ENCODE measurements at regions not wholly inside any gene's neighbourhood (a gene's known extent, or its start where the extent isn't known, plus 50 kb on each side); places are given as distances from the start of the nearest gene placed in this dataset.
A peak's percentile ranks its signal among the peaks of the same experiment; 100 is the strongest.
"Not testable (repeated sequence)": the region's sequence is repeated elsewhere in the genome, so short reads cannot be mapped to it uniquely, and the experiment has no call there.

GRCh38 chr22:26806445-26807175, 149.2 kb downstream of the MIAT start:
- DNase-seq = no peak

- no peak for DNase-seq
These were observed 154.2 kb downstream of the MIAT start for GRCh38 chr22:26811647-26811992.

GRCh38 chr22:26812731-26813130, 155.3 kb downstream of the MIAT start:
- DNase-seq = no peak

GRCh38 chr22:26816726-26817125, 159.3 kb downstream of the MIAT start:
- DNase-seq = no peak

- DNase-seq = no peak
These were observed 160.5 kb downstream of the MIAT start for GRCh38 chr22:26817926-26818325.

GRCh38 chr22:26821854-26822253, 164.5 kb downstream of the MIAT start:
- DNase-seq = no peak

GRCh38 chr22:26822313-26822712, 164.9 kb downstream of the MIAT start:
- no peak for DNase-seq

GRCh38 chr22:26823966-26824365, 166.6 kb downstream of the MIAT start:
- no peak for DNase-seq

GRCh38 chr22:26825960-26826935, 168.9 kb downstream of the MIAT start:
- no peak for DNase-seq

- DNase-seq = no peak
These were observed 170.2 kb downstream of the MIAT start for GRCh38 chr22:26827611-26828010.

GRCh38 chr22:26828311-26828710, 170.9 kb downstream of the MIAT start:
- DNase-seq = no peak

- DNase-seq = no peak
These were observed 173.4 kb downstream of the MIAT start for GRCh38 chr22:26830837-26831236.

GRCh38 chr22:26835023-26835422, 177.6 kb downstream of the MIAT start:
- DNase-seq = no peak

GRCh38 chr22:26835929-26836528, 178.6 kb downstream of the MIAT start:
- peak in 2 of 4 experiments; percentile 5 to 11 for DNase-seq

GRCh38 chr22:26837784-26838470, 180.5 kb downstream of the MIAT start:
- DNase-seq = no peak

- no peak for DNase-seq
These were observed 181.1 kb downstream of the MIAT start for GRCh38 chr22:26838471-26838825.

GRCh38 chr22:26839216-26839615, 181.8 kb downstream of the MIAT start:
- no peak for DNase-seq

GRCh38 chr22:26840770-26841169, 183.4 kb downstream of the MIAT start:
- not testable (repeated sequence) for DNase-seq

GRCh38 chr22:26842103-26842502, 184.7 kb downstream of the MIAT start:
- no peak for DNase-seq

GRCh38 chr22:26845021-26845743, 187.8 kb downstream of the MIAT start:
- DNase-seq = no peak

- no peak for DNase-seq
These were observed 188.7 kb downstream of the MIAT start for GRCh38 chr22:26846076-26846475.

- no peak for DNase-seq
These were observed 189.3 kb downstream of the MIAT start for GRCh38 chr22:26846645-26847044.
